ENCODE measurements at regions not wholly inside any gene's neighbourhood (a gene's known extent, or its start where the extent isn't known, plus 50 kb on each side); places are given as distances from the start of the nearest gene placed in this dataset.

DNA sequence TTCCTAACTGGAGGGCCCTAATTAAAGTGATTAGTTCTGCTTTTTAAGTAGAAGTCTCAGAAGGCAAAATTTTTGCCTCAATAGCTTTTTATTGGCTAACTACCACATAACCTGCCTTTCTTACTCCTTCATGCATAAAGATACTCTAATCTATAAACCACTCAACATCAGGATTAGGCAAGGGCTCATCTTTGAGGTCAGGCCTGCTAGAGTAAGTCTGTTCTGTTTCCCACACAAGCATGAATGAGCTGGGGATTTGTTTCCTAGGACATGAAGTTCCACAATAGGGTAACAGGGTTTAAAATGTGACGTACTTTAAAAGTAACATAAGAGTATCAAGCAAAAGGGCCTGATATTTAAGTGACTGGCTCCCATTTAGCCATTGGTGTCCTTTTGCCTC lies 522.7 kb upstream of the TYRP1 start:
- TF ChIP-seq, protein P1, sequence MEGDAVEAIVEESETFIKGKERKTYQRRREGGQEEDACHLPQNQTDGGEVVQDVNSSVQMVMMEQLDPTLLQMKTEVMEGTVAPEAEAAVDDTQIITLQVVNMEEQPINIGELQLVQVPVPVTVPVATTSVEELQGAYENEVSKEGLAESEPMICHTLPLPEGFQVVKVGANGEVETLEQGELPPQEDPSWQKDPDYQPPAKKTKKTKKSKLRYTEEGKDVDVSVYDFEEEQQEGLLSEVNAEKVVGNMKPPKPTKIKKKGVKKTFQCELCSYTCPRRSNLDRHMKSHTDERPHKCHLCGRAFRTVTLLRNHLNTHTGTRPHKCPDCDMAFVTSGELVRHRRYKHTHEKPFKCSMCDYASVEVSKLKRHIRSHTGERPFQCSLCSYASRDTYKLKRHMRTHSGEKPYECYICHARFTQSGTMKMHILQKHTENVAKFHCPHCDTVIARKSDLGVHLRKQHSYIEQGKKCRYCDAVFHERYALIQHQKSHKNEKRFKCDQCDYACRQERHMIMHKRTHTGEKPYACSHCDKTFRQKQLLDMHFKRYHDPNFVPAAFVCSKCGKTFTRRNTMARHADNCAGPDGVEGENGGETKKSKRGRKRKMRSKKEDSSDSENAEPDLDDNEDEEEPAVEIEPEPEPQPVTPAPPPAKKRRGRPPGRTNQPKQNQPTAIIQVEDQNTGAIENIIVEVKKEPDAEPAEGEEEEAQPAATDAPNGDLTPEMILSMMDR (IDR thresholded peaks at IDR 0.05; ENCODE audit: low read depth, low read length, missing control alignments) = no peak
- no peak overlapping the region for H3K4me3 ChIP-seq (replicated peaks; ENCODE audit: low read depth, low read length)
- no peak for DNase-seq (ENCODE audit: extremely low read depth, low read depth)

DNA sequence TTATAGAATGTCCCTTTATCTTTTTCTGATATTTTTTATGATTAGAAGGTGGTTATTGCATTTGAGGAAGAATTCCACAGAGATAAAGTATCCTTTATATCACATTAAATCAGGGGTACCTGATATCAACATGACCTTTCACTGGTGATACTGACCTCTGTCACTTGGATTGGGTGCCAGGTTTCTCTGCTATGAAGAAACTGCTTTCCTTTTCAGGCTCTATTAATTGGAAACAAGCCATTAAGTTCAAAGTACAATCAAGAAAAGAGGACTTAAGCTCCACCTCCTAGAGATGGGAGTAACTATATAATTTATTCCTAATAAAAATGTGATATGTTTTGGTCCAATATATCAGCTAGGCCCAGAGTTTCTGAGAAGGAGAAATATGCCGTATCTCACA lies 514.6 kb upstream of the TYRP1 start:
- TF ChIP-seq, protein P1 (IDR thresholded peaks at IDR 0.05; ENCODE audit: low read depth, low read length, missing control alignments) = no peak
- no peak overlapping the region for H3K4me3 ChIP-seq (replicated peaks; ENCODE audit: low read depth, low read length)

DNA sequence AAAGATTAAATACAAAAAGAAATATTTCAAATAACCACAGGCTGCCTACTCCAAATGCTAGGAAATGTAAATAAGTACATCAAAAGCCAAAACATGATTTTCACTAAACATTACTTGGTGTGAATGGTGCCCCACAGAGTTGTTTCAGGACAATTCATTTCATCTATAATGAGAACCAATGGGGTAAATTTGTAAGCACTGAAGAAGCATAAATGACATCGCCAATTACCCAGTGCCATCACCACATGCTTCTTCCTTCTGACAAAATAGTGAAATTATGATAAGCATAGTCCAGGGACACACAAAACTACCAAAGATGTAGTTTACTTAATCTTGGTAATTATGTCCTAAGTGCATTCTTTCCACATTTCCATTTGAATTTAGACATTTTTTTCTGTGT lies 510.4 kb upstream of the TYRP1 start:
- DNase-seq (ENCODE audit: extremely low read depth, low read depth) = no peak
- no peak overlapping the region for H3K4me3 ChIP-seq (replicated peaks; ENCODE audit: low read depth, low read length)
- TF ChIP-seq, protein P1 (IDR thresholded peaks at IDR 0.05; ENCODE audit: low read depth, low read length, missing control alignments) = no peak

More for the DNA sequence above, 514.6 kb upstream of the TYRP1 start:
- DNase-seq (ENCODE audit: extremely low read depth, low read depth) = no peak

DNA sequence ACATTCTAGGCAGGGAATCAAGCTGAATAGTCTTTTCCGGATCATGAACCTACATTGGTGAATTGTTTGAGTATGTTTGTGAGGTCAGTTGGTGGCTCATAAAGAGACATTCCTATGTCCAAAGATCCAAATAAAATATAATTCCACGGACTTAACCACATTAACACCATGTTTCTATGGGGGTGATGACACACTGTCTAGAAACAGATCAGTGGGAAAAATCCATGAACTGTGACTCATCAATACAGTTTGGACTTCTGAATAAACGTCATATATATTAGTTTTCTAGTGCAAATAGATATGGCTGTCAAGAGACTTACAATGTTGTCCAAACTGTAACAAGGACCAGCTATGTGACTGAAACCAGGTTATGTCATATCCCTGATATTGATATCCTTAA lies 509.9 kb upstream of the TYRP1 start:
- H3K4me3 ChIP-seq (replicated peaks; ENCODE audit: low read depth, low read length) = no peak overlapping the region
- DNase-seq (ENCODE audit: extremely low read depth, low read depth) = no peak
- TF ChIP-seq, protein P1 (IDR thresholded peaks at IDR 0.05; ENCODE audit: low read depth, low read length, missing control alignments) = no peak

DNA sequence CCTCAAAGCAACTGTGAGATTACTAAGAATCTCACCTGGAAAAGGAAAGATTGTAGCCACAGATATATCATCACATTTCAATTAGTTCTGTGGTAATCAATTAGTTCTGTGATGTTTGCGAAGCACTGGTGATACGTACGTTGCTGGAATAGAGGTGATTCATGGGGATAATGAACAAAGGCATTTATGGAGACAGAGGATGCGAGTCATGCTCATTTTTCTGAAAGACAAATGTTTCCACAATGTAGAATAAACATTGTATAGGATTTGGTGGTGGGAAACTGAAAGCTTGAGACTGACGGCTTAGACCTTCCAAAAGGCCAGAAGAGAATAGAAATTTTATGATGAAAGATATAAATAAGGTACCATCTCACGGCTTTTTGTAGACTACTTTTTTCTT lies 507.3 kb upstream of the TYRP1 start:
- no peak for DNase-seq (ENCODE audit: extremely low read depth, low read depth)
- no peak overlapping the region for H3K4me3 ChIP-seq (replicated peaks; ENCODE audit: low read depth, low read length)
- TF ChIP-seq, protein P1 (IDR thresholded peaks at IDR 0.05; ENCODE audit: low read depth, low read length, missing control alignments) = no peak

DNA sequence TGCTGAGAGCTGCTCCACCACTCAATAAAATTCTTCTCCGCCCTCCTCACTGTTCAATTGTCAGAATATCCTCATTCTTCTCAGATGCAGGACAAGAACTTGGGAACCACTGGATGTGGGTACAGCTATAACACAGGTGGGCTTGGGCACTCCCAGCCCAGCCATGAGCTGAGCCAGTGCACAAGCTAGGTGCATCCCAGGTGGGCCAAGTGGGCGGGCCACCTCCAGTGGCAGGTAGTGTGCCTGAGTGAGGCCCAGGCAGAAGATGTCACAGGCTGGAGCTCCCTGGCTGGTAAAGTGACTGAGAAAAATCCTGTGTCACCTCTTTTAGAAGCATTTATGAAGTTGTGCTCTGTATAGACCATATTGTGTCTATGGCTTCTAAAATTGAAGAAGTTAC lies 501.6 kb upstream of the TYRP1 start:
- no peak overlapping the region for H3K4me3 ChIP-seq (replicated peaks; ENCODE audit: low read depth, low read length)
- TF ChIP-seq, protein P1 (IDR thresholded peaks at IDR 0.05; ENCODE audit: low read depth, low read length, missing control alignments) = no peak
- DNase-seq (ENCODE audit: extremely low read depth, low read depth) = no peak

DNA sequence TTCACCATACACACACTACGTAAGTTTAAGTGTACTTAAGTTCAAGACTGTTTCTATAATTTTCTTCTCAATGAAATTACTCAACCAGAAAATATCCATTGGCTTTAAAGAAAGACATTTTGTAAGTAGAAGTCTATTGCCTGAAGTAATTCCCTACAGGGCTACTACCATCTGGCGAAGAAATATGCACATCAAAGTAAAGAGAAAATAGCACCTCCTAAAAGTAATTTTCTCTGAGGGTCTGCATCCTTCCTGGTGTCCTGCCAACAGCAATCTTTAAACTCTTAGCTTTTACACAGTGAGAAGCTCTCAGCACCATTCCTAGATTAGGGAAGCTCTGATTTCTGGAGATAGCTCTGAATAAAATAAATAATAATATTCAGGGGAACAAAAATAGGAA lies 498.5 kb upstream of the TYRP1 start:
- H3K4me3 ChIP-seq (replicated peaks; ENCODE audit: low read depth, low read length) = no peak overlapping the region
- TF ChIP-seq, protein P1 (IDR thresholded peaks at IDR 0.05; ENCODE audit: low read depth, low read length, missing control alignments) = no peak
- no peak for DNase-seq (ENCODE audit: extremely low read depth, low read depth)

Measured in HFF-Myc (cell line).